ENCODE measurements at regions not wholly inside any gene's neighbourhood (a gene's known extent, or its start where the extent isn't known, plus 50 kb on each side); places are given as distances from the start of the nearest gene placed in this dataset.

GRCh38 chr17:36756695-36757094 is 155.3 kb downstream of the MRM1 start:
- no peak for DNase-seq (ENCODE audit: low spot score)

DNA sequence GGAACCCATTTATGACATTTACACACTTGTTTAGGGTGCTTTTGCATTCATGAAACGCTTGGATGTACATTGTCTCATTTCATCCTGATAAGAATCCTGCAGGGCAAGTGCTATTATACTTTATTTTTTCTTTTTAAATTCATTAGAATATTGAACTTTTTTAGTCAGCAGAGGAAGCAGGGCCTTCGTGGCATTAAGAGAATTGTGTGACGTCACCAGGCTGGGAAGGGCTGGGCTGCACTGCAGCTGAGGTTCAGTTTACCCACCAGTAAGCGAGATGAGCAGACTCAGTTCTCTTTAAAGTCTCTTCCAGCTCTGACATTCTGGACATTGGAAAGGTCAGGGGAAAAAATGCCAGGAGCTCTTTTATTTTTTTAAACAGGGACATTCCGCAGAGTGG is 159.0 kb downstream of the MRM1 start:
- DNase-seq (ENCODE audit: low spot score), result no peak

- no peak for DNase-seq (ENCODE audit: low spot score)
These were observed 160.0 kb downstream of the MRM1 start for GRCh38 chr17:36761203-36761950.

GRCh38 chr17:36765436-36766043 is 164.2 kb downstream of the MRM1 start:
- DNase-seq (ENCODE audit: low spot score), result no peak

DNA sequence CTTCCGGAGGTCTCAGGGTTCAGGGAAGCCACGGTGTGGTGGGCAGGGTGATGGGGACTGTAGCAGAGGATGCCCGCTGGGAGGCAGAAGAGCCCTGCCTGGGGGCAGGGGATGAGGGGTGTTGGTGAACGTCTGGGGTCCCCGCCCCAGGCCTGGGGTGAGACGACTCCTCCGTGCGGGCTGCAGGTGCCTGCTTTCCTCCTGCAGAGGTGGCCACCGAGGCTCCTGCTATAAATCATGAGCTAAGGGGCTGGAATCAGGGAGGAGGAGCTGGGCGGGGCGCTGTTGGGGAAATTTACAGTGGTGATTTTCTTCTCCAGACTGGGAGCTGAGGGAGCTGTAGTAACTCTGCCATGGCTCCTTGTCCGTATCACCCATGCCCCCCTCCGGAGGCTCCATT is 167.0 kb downstream of the MRM1 start:
- no peak for DNase-seq (ENCODE audit: low spot score)

DNA sequence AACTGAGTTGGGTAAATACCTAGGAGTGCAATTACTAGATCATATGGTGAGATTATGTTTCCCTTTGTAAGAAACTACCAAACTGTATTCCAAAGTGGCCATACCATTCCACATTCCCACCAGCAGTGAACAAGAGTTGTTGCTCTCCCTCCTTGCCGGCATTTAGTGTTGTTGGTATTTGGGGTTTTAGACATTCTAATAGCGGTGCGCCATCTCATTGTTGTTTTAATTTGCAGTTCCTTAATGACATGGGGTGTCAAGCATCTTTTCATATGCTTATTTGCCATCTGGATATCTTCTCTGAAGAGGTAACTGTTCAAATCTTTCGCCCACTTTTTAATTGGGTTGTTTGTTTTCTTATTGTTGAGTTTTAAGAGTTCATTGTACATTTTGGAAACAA is 164.2 kb upstream of the LHX1 start:
- DNase-seq (ENCODE audit: low spot score), result no peak

DNA sequence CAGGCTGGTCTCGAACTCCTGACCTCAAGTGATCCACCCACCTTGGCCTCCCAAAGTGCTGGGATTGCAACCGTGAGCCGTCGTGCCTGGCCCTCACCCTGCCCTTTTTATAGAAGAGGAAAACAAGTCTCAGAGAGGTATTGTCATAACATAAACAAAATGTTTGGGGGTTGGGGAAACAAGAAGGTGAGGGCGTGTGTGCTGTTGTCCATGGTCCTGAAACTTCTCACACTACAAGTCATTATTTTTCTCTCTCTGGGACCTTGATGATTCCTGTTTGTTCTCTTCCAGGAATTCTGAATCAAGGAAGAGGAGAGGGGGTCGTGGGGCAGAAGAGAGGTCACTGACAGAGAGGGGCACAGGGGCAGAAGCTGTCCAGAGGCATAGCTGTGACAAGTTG is 160.2 kb upstream of the LHX1 start:
- peak; percentile 29 for DNase-seq (ENCODE audit: low spot score)

- no peak for DNase-seq (ENCODE audit: low spot score)
These were observed 158.8 kb upstream of the LHX1 start for GRCh38 chr17:36778448-36778847.

- no peak for DNase-seq (ENCODE audit: low spot score)
These were observed 157.7 kb upstream of the LHX1 start for GRCh38 chr17:36779550-36779949.

DNA sequence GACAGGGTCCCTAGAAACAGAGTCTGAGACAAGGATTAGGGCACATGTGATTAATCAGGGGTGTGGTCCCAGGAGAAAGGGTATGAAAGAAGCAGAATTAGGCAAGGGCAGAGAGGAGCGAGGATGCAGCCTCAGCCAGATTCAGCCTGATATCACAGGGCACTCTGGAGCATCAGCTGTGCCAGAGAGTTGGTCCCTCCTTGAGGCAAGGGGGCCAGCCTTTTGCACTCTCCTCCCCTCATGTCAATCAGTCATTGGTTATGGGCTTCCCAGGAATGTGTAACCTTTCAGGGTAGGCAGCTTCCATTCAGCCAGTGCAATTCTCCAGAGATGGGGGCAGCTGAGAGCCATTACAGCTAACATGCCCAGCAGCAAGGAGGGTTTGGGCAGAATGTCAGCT is 152.6 kb upstream of the LHX1 start:
- no peak for DNase-seq (ENCODE audit: low spot score)

DNA sequence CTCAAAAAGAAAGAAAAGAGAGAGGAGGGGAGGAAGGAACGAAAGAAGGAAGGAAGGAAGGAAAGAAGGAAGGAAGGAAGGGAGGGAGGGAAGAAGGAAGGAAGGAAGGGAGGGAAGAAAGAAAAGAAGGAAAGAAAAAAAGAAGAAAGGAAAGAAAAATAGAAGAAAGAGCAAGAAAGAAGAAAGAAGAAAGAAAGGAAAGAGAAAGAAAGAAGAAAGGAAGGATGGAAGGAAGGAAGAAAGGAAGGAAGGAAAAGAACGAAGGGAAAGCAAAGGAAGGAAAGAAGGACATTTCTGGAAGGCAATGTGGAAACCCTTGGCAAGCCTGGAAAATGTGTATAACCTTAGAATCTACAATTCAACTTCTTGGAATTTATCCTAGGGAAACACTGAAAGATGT is 150.4 kb upstream of the LHX1 start:
- DNase-seq (ENCODE audit: low spot score), result no peak

- DNase-seq (ENCODE audit: low spot score), result no peak
These were observed 145.9 kb upstream of the LHX1 start for GRCh38 chr17:36791150-36791941.

DNA sequence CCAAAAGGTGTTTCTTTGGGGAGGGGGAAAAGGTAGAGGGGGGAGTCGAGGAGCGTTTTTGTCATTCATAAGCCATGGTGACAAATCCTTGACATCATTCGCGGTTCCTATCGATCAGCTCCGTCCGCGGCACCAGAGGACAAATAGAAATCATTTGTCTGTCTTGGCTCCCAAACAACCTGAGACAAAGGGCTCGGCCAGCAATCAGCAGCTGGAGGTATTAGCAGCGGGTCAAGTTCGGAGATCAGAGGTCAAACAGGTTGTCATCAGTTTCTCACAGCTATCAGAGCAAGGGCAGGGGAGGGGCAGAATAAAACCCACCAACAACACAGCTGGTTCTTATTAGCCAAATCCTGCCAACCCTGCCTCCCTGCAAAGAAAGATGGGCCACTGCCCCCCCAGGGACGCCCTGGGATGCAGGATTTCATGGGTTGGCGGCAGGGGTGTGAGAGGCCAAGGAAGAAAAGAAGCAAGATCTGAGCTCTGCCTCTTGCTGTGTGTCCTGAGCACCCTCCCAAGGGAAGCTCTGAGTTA is 145.3 kb upstream of the LHX1 start:
- DNase-seq (ENCODE audit: low spot score), result no peak

- no peak for DNase-seq (ENCODE audit: low spot score)
These were observed 144.4 kb upstream of the LHX1 start for GRCh38 chr17:36792849-36793248.

- DNase-seq (ENCODE audit: low spot score), result no peak
These were observed 143.3 kb upstream of the LHX1 start for GRCh38 chr17:36793976-36794375.

DNA sequence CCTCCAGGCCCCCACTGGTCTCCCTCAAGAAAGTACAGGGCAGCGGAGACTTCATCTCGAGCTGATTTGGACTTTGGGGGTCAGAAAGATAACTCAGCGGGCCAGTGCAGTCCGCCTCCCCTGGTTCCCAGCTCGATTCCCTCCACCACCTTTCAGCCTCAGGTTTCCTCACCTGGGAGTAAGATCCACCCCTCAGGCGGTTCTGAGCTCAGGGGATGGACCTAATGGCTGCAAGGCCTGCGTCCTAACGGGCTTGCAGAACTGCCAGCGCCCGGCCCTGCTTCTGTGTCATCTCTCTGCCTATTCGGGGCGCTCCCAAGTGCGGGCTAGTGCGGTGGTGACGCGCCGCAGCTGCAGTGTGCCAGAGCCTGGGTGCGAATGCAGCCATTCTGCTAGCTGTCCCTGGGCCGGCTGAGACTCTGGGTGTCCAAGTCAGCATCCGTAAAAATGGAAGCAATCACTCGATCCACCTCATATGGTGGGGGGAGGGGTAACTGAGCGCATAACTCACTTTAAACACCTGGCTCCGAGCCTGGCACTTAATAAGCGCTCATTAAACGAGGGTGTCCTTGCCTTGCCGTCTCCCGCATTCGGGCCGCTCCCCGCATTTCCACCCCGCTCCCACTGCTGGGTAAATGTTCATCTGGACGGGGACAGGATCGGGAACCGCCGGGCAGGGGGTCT is 129.6 kb upstream of the LHX1 start:
- DNase-seq (ENCODE audit: low spot score), result no peak

GRCh38 chr17:36808180-36808661 is 129.1 kb upstream of the LHX1 start:
- no peak for DNase-seq (ENCODE audit: low spot score)

- no peak for DNase-seq (ENCODE audit: low spot score)
These were observed 124.5 kb upstream of the LHX1 start for GRCh38 chr17:36812762-36813161.

DNA sequence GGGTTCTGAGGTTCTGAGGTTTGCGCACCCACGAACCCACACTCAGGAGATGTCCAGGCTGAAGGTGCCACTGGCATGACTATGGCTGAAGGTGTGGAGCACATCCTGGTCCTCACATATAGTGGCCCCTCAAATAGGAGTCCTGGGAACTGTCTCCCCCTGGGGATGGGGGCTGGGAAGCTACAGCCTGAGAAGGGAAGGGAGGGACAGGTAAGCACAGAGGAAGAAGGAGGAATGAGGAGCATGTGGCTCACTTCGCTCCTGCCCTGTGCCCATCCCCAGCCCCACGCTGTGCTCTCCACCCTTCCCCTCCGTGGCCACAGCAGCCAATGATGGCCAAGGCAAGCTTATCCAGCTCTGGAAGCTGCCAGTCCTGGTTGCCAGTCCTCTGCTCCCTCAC is 123.9 kb upstream of the LHX1 start:
- no peak for DNase-seq (ENCODE audit: low spot score)

DNA sequence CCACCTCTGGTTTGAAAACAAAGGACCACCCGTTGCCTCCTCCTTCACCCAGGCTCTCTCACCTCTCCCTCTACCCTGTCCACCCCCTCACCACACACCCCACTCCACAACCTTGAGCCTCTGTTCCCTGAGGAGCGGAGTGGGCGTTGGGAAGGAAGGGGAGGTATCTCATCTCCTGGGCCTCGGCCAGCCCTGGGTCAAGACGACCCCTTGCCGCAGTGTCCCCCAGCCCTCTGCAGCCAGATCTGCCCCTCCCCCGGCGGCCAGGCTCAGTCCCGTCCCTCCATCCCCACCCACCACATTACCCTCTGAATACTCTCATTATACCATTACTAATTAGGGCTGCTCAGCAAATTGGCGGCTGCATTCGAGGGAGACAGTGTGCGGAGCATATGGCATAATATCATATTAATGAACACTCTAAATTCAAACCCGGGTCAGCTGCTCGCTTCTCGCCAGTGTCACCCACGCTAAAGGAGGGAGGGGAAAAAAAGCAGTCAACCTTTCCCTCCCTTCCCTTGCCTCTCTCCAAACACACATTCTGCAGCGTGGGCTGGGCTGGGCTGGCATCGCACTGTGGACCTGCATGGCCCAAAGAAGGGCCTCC is 123.2 kb upstream of the LHX1 start:
- no peak for DNase-seq (ENCODE audit: low spot score)

GRCh38 chr17:36814958-36815357 is 122.3 kb upstream of the LHX1 start:
- DNase-seq (ENCODE audit: low spot score), result no peak
